Trophoblast cell (in vitro differentiated cells and primary cell): ENCODE measurements at regions not wholly inside any gene's neighbourhood (a gene's known extent, or its start where the extent isn't known, plus 50 kb on each side); places are given as distances from the start of the nearest gene placed in this dataset.

Experiments
- DNase-seq, 2 donors: peaks; one replicate each; pipeline ENCODE4 v3.0.0-alpha.2; 2016
- H2AFZ ChIP-seq: 2 replicates; pipeline ENCODE4 v1.6.1; 2013; ENCODE audit warnings: low read length, moderate library complexity, mild to moderate bottlenecking; ENCODE audit not compliant: insufficient read depth, poor library complexity
- H2AK5ac ChIP-seq: 2 replicates; pipeline ENCODE4 v1.6.1; 2013; ENCODE audit warnings: mild to moderate bottlenecking, low read length
- H2BK120ac ChIP-seq: 2 replicates; pipeline ENCODE4 v1.6.1; 2013; ENCODE audit warnings: low read length, mild to moderate bottlenecking, moderate library complexity; ENCODE audit not compliant: insufficient read depth, poor library complexity
- H2BK12ac ChIP-seq: 2 replicates; pipeline ENCODE4 v1.6.1; 2013; ENCODE audit warnings: mild to moderate bottlenecking, low read length, moderate library complexity
- H2BK5ac ChIP-seq: 2 replicates; pipeline ENCODE4 v1.6.1; 2013; ENCODE audit warnings: low read length, low read depth, moderate library complexity, mild to moderate bottlenecking; ENCODE audit not compliant: poor library complexity
- H3K14ac ChIP-seq: 2 replicates; pipeline ENCODE4 v1.6.1; 2013; ENCODE audit warnings: mild to moderate bottlenecking, low read length
- H3K18ac ChIP-seq: 2 replicates; pipeline ENCODE4 v1.6.1; 2013; ENCODE audit warnings: mild to moderate bottlenecking, low read length
- H3K23ac ChIP-seq: 2 replicates; pipeline ENCODE4 v1.6.1; 2013; ENCODE audit warnings: low read length
- H3K27ac ChIP-seq: 2 replicates; pipeline ENCODE4 v1.5.1; 2013; ENCODE audit warnings: low read depth, mild to moderate bottlenecking, inconsistent platforms, low read length, moderate library complexity
- H3K27me3 ChIP-seq: 2 replicates; pipeline ENCODE4 v1.6.1; 2013; ENCODE audit warnings: inconsistent platforms, mild to moderate bottlenecking, low read length, moderate library complexity; ENCODE audit not compliant: insufficient read depth
- H3K36me3 ChIP-seq, 2 experiments: 1 replicate in 1 of 2; 2 replicates in 1 of 2; pipeline ENCODE4 v1.6.1; 2013; ENCODE audit warnings: low read length in 2 of 2, mild to moderate bottlenecking in 2 of 2, moderate library complexity in 1 of 2; ENCODE audit not compliant: insufficient read depth in 2 of 2, control insufficient read depth in 1 of 2
- H3K4ac ChIP-seq: 2 replicates; pipeline ENCODE4 v1.6.1; 2013; ENCODE audit warnings: low read depth, mild to moderate bottlenecking, low read length, moderate library complexity
- H3K4me1 ChIP-seq, 2 experiments: 1 replicate in 1 of 2; 2 replicates in 1 of 2; pipeline ENCODE4 v1.6.1; 2013; ENCODE audit warnings: low read length in 2 of 2, mild to moderate bottlenecking in 2 of 2, moderate library complexity in 1 of 2; ENCODE audit not compliant: insufficient read depth in 2 of 2, control insufficient read depth in 1 of 2
- H3K4me2 ChIP-seq: 2 replicates; pipeline ENCODE4 v1.6.1; 2013; ENCODE audit warnings: inconsistent platforms, mild to moderate bottlenecking, low read length, moderate library complexity
- H3K4me3 ChIP-seq: 2 replicates; pipeline ENCODE4 v1.5.1; 2013; ENCODE audit warnings: mild to moderate bottlenecking, low read depth, low read length, inconsistent platforms
- H3K79me1 ChIP-seq: one replicate; pipeline ENCODE4 v1.6.1; 2013; ENCODE audit warnings: low read length
- H3K79me2 ChIP-seq: 2 replicates; pipeline ENCODE4 v1.6.1; 2013; ENCODE audit warnings: low read length, mild to moderate bottlenecking; ENCODE audit not compliant: control insufficient read depth, insufficient read depth, poor library complexity
- H3K9ac ChIP-seq: 2 replicates; pipeline ENCODE4 v1.6.1; 2013; ENCODE audit warnings: mild to moderate bottlenecking, low read length
- H3K9me3 ChIP-seq: 2 replicates; pipeline ENCODE4 v1.6.1; 2013; ENCODE audit warnings: low read depth, mild to moderate bottlenecking, control low read depth, inconsistent platforms, low read length; ENCODE audit not compliant: insufficient read depth
- H4K12ac ChIP-seq: 2 replicates; pipeline ENCODE4 v1.6.1; 2013; ENCODE audit warnings: low read depth, mild to moderate bottlenecking, low read length, moderate library complexity
- H4K8ac ChIP-seq: 2 replicates; pipeline ENCODE4 v1.6.1; 2013; ENCODE audit warnings: low read depth, mild to moderate bottlenecking, low read length, moderate library complexity
- H4K91ac ChIP-seq: one replicate; pipeline ENCODE4 v1.6.1; 2013; ENCODE audit warnings: low read depth, mild to moderate bottlenecking, low read length, moderate library complexity
- WGBS: extraction: QIAGEN DNeasy Blood & Tissue Kit; methylation state at CpG from one replicate; pipeline ENCODE4 v1.1.7; 2013; ENCODE audit warnings: missing lambda C conversion rate; ENCODE audit not compliant: insufficient read length, insufficient coverage; ENCODE audit errors: extremely low coverage; 5-methylcytosine and 5-hydroxymethylcytosine counted together

- Histone ChIP-seq H4K91ac (no peak overlapping the region), H3K4me2 (no peak overlapping the region), H2BK120ac (no peak overlapping the region), H3K9ac (no peak overlapping the region), H4K12ac (no peak overlapping the region), H4K8ac (no peak overlapping the region), H3K4me3 (no peak overlapping the region), H2BK12ac (no peak overlapping the region), H2AK5ac (no peak overlapping the region), H3K79me2 (no peaks in the 10 kb centered on the region), H3K18ac (no peak overlapping the region), H2BK5ac (no peak overlapping the region), H3K4ac (no peak overlapping the region), H3K27me3 (no peaks in the 10 kb centered on the region), H3K4me1 (no peaks in the 10 kb centered on the region), H2AFZ (no peak overlapping the region), H3K14ac (no peak overlapping the region), H3K23ac (no peak overlapping the region), H3K36me3 (no peaks in the 10 kb centered on the region), H3K27ac (no peak overlapping the region), H3K79me1 (no peaks in the 10 kb centered on the region), H3K9me3 (no peaks in the 10 kb centered on the region)
- WGBS, result no CpG with 5 or more reads among the region's 1 CpG
- no peak for DNase-seq
Measured at GRCh38 chr4:117811731-117812130, 222.6 kb upstream of the NDST3 start.

GRCh38 chr4:117814277-117815246 lies 219.7 kb upstream of the NDST3 start:
- no peak overlapping the region for H2BK5ac ChIP-seq
- DNase-seq, result peak in 1 of 2 donors; percentile 72
- no peak overlapping the region for H3K4me3 ChIP-seq
- no peak overlapping the region for H3K14ac ChIP-seq
- H3K4me2 ChIP-seq, result no peak overlapping the region
- H3K36me3 ChIP-seq, result no peaks in the 10 kb centered on the region
- H3K9me3 ChIP-seq, result no peaks in the 10 kb centered on the region
- no peak overlapping the region for H3K18ac ChIP-seq
- no peaks in the 10 kb centered on the region for H3K79me2 ChIP-seq
- H3K4ac ChIP-seq, result no peak overlapping the region
- no peaks in the 10 kb centered on the region for H3K27me3 ChIP-seq
- H4K12ac ChIP-seq, result no peak overlapping the region
- H3K23ac ChIP-seq, result no peak overlapping the region
- no peak overlapping the region for H2AFZ ChIP-seq
- WGBS, result no CpG with 5 or more reads among the region's 5 CpGs
- no peak overlapping the region for H2BK120ac ChIP-seq
- no peaks in the 10 kb centered on the region for H3K79me1 ChIP-seq
- no peak overlapping the region for H3K9ac ChIP-seq
- no peak overlapping the region for H2BK12ac ChIP-seq
- no peak overlapping the region for H4K91ac ChIP-seq
- H4K8ac ChIP-seq, result no peak overlapping the region
- no peaks in the 10 kb centered on the region for H3K4me1 ChIP-seq
- no peak overlapping the region for H2AK5ac ChIP-seq
- no peak overlapping the region for H3K27ac ChIP-seq

- H4K8ac ChIP-seq, result no peak overlapping the region
- no peaks in the 10 kb centered on the region for H3K79me1 ChIP-seq
- no peak overlapping the region for H3K14ac ChIP-seq
- H2AK5ac ChIP-seq, result no peak overlapping the region
- no peak overlapping the region for H3K9ac ChIP-seq
- no peak overlapping the region for H3K4me3 ChIP-seq
- no peaks in the 10 kb centered on the region for H3K36me3 ChIP-seq
- H3K27me3 ChIP-seq, result no peaks in the 10 kb centered on the region
- no peak overlapping the region for H2BK5ac ChIP-seq
- H3K4ac ChIP-seq, result no peak overlapping the region
- no peak overlapping the region for H2AFZ ChIP-seq
- no peak overlapping the region for H3K4me2 ChIP-seq
- H4K12ac ChIP-seq, result no peak overlapping the region
- no peak overlapping the region for H2BK120ac ChIP-seq
- no peak overlapping the region for H4K91ac ChIP-seq
- no peaks in the 10 kb centered on the region for H3K9me3 ChIP-seq
- H3K4me1 ChIP-seq, result no peaks in the 10 kb centered on the region
- H3K23ac ChIP-seq, result no peak overlapping the region
- no peaks in the 10 kb centered on the region for H3K79me2 ChIP-seq
- no peak for DNase-seq
- H2BK12ac ChIP-seq, result no peak overlapping the region
- no peak overlapping the region for H3K27ac ChIP-seq
- H3K18ac ChIP-seq, result no peak overlapping the region
Measured at GRCh38 chr4:117817301-117817700, 217.0 kb upstream of the NDST3 start.

- no CpG with 5 or more reads among the region's 3 CpGs for WGBS
- H3K27ac ChIP-seq, result no peak overlapping the region
- no peaks in the 10 kb centered on the region for H3K4me1 ChIP-seq
- no peak overlapping the region for H3K9ac ChIP-seq
- H3K36me3 ChIP-seq, result no peaks in the 10 kb centered on the region
- H3K79me2 ChIP-seq, result no peaks in the 10 kb centered on the region
- DNase-seq, result no peak
- H4K12ac ChIP-seq, result no peak overlapping the region
- H3K79me1 ChIP-seq, result no peaks in the 10 kb centered on the region
- no peak overlapping the region for H2AK5ac ChIP-seq
- no peak overlapping the region for H3K4ac ChIP-seq
- H4K91ac ChIP-seq, result no peak overlapping the region
- H2BK120ac ChIP-seq, result no peak overlapping the region
- H3K23ac ChIP-seq, result no peak overlapping the region
- H2BK12ac ChIP-seq, result no peak overlapping the region
- H3K27me3 ChIP-seq, result no peaks in the 10 kb centered on the region
- no peak overlapping the region for H3K18ac ChIP-seq
- no peaks in the 10 kb centered on the region for H3K9me3 ChIP-seq
- no peak overlapping the region for H2BK5ac ChIP-seq
- no peak overlapping the region for H4K8ac ChIP-seq
- no peak overlapping the region for H3K4me3 ChIP-seq
- no peak overlapping the region for H3K4me2 ChIP-seq
- H3K14ac ChIP-seq, result no peak overlapping the region
- no peak overlapping the region for H2AFZ ChIP-seq
Measured at GRCh38 chr4:117821834-117822233, 212.5 kb upstream of the NDST3 start.
